ENCODE measurements at regions not wholly inside any gene's neighbourhood (a gene's known extent, or its start where the extent isn't known, plus 50 kb on each side); places are given as distances from the start of the nearest gene placed in this dataset.

DNA sequence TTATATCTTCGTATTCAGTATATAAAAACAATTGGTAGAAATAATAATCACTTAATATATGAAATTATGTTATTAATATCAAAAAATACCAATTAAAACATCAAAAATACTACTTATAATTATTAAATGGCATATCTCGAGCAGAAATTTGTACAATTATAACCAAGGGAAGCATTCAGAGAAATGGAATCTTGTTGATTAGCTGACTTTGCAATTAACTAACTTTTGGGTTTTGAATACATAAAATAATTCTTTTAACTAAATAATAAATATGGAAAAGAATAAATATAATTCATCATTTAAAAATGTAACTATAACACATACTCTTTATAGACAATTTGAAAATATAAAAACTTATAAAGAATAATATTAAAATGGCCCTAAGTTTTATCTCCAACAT, 160.2 kb upstream of the LRRN1 start:
- Mint-ChIP-seq H3K36me3 (ENCODE audit: low read depth) (no peaks in the 10 kb centered on the region), H3K9me3 (ENCODE audit: low read depth) (no peaks in the 10 kb centered on the region), H3K27me3 (no peaks in the 10 kb centered on the region), H3K4me3 (no peak overlapping the region), H3K4me1 (no peaks in the 10 kb centered on the region), H3K27ac (no peak overlapping the region)
- CTCF ChIA-PET: no interaction called here
- ATAC-seq (no peak), DNase-seq (no peak)
- intact Hi-C loops (cut with DNase I, micrococcal nuclease): no loop called here
- POLR2A ChIA-PET: no interaction called here

DNA sequence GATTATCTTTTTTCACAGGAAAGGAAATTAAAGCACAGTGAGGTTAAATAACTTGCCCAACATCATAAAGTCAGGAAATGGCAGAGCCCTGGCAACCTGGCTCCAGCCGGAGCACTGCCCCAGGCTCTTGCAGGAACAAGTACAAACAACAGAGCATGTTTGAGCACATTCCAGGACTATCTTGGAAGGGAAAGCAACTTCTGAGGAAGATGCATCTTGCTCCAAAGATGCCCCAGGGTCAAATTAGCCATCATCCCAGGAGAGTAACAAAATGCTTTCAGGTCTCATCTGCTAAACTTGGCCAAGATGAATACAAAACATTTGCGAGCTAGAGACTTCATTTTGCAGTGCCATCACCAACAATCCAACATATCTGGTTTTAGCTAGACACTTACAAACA, 162.4 kb upstream of the LRRN1 start:
- ChIA-PET POLR2A (no interaction called here), CTCF (no interaction called here)
- H3K9me3 Mint-ChIP-seq (ENCODE audit: low read depth): no peaks in the 10 kb centered on the region
- no peak overlapping the region for H3K4me3 Mint-ChIP-seq
- H3K27ac Mint-ChIP-seq: no peak overlapping the region
- DNase-seq (no peak), ATAC-seq (no peak)
- intact Hi-C loops (cut with DNase I, micrococcal nuclease): no loop called here
- no peaks in the 10 kb centered on the region for H3K4me1 Mint-ChIP-seq
- H3K36me3 Mint-ChIP-seq (ENCODE audit: low read depth): no peaks in the 10 kb centered on the region
- H3K27me3 Mint-ChIP-seq: no peaks in the 10 kb centered on the region

DNA sequence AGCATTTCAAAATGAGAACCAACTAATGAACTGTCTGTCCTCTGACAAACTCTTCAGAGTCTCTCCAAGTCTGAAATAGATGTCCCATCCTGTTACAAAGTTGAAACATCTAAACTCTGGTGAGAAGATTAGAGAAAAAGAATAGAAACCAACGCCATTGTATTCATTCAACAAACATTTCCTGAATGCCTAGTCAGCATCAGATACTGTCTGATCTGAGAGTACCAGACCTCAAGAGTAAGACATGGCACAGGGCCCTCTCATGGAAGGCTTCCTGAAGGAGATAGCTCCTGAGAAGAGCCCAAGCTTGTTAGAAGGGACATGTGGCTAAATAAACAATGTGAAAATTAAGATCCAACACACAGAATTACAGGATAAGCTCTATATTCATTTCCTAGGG, 164.1 kb upstream of the LRRN1 start:
- Mint-ChIP-seq H3K9me3 (ENCODE audit: low read depth) (no peaks in the 10 kb centered on the region), H3K36me3 (ENCODE audit: low read depth) (no peaks in the 10 kb centered on the region), H3K27me3 (no peaks in the 10 kb centered on the region), H3K4me3 (no peak overlapping the region), H3K4me1 (no peaks in the 10 kb centered on the region), H3K27ac (no peak overlapping the region)
- CTCF ChIA-PET: no interaction called here
- POLR2A ChIA-PET: no interaction called here
- DNase-seq (no peak), ATAC-seq (no peak)
- intact Hi-C loops (cut with DNase I, micrococcal nuclease): no loop called here

DNA sequence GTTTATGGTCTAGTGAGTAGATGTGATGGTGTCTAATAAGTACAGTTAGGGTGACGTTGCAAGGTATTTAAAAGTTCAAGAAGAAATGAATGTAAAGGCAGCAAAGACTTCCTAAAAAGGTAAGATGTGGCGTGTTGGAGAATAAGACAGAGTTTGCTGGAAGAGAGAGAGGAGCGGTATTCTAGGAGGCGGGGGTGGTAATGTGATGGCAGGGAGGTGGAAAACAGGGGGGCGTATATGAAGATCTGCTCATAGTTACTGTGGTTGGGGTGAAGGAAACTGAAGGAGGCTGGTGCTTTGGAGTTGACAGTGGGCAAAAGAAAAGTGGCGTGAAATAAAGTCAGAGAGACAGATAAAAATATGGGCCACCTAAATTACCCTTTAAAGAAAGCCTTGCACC, 164.9 kb upstream of the LRRN1 start:
- Mint-ChIP-seq H3K9me3 (ENCODE audit: low read depth) (no peaks in the 10 kb centered on the region), H3K4me1 (no peaks in the 10 kb centered on the region), H3K27ac (no peak overlapping the region), H3K36me3 (ENCODE audit: low read depth) (no peaks in the 10 kb centered on the region), H3K4me3 (no peak overlapping the region), H3K27me3 (no peaks in the 10 kb centered on the region)
- CTCF ChIA-PET: no interaction called here
- ATAC-seq: no peak
- POLR2A ChIA-PET: no interaction called here
- intact Hi-C loops (cut with DNase I, micrococcal nuclease): no loop called here
- DNase-seq: no peak

DNA sequence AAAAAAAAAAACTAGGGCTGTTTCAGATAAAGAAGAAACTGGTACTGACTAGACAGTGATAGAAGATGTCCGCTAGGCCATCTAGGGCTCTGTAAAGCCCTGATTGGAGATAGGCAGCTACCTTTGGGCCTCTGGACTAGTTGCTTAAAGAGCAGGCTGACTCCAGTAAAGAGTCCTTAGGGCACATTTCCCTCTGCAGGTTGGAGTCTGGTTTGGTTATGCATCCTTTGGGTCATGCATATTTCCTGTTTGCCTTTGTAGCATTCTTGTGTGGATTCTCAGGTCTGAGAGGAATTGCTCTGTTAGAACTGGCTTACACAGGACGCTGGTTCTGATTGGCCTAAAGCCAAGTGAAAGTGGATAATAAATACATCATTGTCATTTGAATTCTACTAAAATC, 165.5 kb upstream of the LRRN1 start:
- Mint-ChIP-seq H3K4me1 (no peaks in the 10 kb centered on the region), H3K36me3 (ENCODE audit: low read depth) (no peaks in the 10 kb centered on the region), H3K9me3 (ENCODE audit: low read depth) (no peaks in the 10 kb centered on the region), H3K27me3 (no peaks in the 10 kb centered on the region), H3K4me3 (no peak overlapping the region), H3K27ac (no peak overlapping the region)
- ChIA-PET POLR2A (no interaction called here), CTCF (no interaction called here)
- no peak for ATAC-seq
- DNase-seq: no peak
- intact Hi-C loops (cut with DNase I, micrococcal nuclease): no loop called here

DNA sequence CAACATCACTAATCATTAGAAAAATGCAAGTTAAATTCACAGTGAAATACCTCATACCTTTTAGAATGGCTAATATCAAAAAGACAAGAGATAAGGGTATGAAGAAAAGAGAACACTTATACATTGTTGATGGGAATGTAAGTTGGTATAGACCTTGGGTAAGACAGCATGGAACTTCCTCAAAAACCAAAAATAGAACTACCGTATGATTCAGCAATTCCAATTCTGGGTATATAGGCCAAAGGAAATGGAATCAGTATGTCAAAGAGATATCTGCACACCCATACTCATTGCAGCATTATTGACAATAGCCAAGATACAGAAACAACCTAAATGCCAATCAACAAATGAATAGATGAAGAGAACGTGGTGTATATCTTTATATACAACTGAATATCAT, 166.8 kb upstream of the LRRN1 start:
- ATAC-seq (no peak), DNase-seq (no peak)
- ChIA-PET POLR2A (no interaction called here), CTCF (interaction anchor here (1.4 kb wide), 1 partner anchor 10 kb away, joined by 3 read pairs; no protein-coding TSS in a partner anchor)
- H3K36me3 Mint-ChIP-seq (ENCODE audit: low read depth): no peaks in the 10 kb centered on the region
- H3K4me3 Mint-ChIP-seq: no peak overlapping the region
- no peak overlapping the region for H3K27ac Mint-ChIP-seq
- H3K27me3 Mint-ChIP-seq: no peaks in the 10 kb centered on the region
- H3K4me1 Mint-ChIP-seq: no peaks in the 10 kb centered on the region
- intact Hi-C loops (cut with DNase I, micrococcal nuclease): no loop called here
- no peaks in the 10 kb centered on the region for H3K9me3 Mint-ChIP-seq (ENCODE audit: low read depth)

DNA sequence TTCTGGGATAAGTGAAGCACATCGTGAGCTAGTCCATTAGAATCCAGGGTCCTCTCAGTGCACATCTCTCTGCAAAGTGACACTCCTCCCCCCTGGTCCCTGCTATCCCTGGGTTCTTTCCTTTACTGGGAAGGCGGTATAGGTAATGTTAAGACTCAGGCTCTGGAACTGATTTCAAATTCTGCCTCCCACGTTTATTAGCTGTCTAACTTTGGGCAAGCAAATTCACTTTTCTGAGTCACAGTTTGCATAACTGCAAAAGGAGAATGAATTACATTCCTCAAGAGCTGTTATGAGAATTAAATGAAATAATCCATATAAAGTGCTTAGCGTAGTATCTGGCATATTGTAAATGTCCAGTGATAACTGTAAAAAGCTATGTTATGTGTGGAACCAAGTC, 168.1 kb upstream of the LRRN1 start:
- no peak overlapping the region for H3K4me3 Mint-ChIP-seq
- no peaks in the 10 kb centered on the region for H3K4me1 Mint-ChIP-seq
- ChIA-PET POLR2A (interaction anchor here (0.6 kb wide), 1 partner anchor 1000 kb away, joined by 3 read pairs; no protein-coding TSS in a partner anchor), CTCF (interaction anchor here (1.4 kb wide), 1 partner anchor 11 kb away, joined by 3 read pairs; no protein-coding TSS in a partner anchor)
- H3K36me3 Mint-ChIP-seq (ENCODE audit: low read depth): no peaks in the 10 kb centered on the region
- no peak for DNase-seq
- H3K9me3 Mint-ChIP-seq (ENCODE audit: low read depth): no peaks in the 10 kb centered on the region
- no peak overlapping the region for H3K27ac Mint-ChIP-seq
- intact Hi-C loops (cut with DNase I, micrococcal nuclease): no loop called here
- no peak for ATAC-seq
- H3K27me3 Mint-ChIP-seq: no peaks in the 10 kb centered on the region

DNA sequence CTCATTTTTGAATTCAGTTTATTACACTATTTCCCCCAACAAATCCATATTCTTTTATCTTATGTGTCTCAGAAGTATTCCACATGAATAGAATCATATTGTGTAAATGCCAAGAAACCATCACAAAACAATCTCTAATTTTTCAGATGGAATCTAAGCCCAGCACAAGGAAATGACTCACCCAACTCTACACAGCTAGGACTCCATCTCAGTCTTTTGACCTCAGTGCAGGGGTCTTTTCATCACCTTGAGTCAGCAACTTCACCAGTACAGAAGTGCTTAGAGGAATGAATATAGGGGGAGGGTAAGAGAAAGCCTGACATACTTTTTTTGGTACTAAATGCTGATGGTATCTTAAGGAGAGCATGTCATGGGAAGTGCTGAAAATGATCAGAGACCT, 169.3 kb upstream of the LRRN1 start:
- Mint-ChIP-seq H3K36me3 (ENCODE audit: low read depth) (no peaks in the 10 kb centered on the region), H3K4me1 (no peaks in the 10 kb centered on the region), H3K27me3 (no peaks in the 10 kb centered on the region), H3K4me3 (no peak overlapping the region), H3K9me3 (ENCODE audit: low read depth) (no peaks in the 10 kb centered on the region), H3K27ac (no peak overlapping the region)
- CTCF ChIA-PET: no interaction called here
- intact Hi-C loops (cut with DNase I, micrococcal nuclease): no loop called here
- POLR2A ChIA-PET: no interaction called here
- ATAC-seq (no peak), DNase-seq (no peak)

DNA sequence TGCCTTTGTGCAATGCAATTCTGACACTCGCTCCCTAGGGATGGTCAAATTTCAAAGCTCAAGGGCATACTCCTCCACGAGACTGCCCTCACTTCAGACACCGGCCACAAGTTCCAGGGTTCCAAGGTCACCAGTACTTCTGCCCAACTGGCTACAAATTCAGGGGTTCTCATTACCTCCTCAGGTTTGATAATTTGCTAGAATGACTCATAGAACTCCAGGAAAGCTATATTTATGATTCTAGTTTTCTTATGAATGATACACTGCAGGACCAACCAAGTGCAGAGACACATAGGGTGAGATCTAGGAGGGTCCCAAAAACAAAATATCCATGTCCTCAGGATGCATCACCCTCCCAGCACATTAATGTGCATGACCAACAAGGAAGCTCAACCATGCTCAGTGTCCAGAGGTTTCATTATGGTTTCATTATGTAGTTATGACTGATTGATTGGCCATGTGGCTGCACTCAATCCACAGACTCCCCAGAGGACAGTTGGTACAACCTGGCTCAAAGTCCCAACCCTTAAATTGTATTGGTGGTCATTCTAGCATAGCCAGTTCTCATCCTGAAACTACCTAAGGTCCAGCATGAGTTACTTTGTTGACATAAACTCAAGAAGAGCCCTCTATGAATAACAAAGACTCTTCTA, 170.4 kb upstream of the LRRN1 start:
- no peak for DNase-seq
- POLR2A ChIA-PET: no interaction called here
- H3K4me1 Mint-ChIP-seq: no peaks in the 10 kb centered on the region
- ATAC-seq: no peak
- intact Hi-C loops (cut with DNase I, micrococcal nuclease): no loop called here
- H3K36me3 Mint-ChIP-seq (ENCODE audit: low read depth): no peaks in the 10 kb centered on the region
- CTCF ChIA-PET: no interaction called here
- no peaks in the 10 kb centered on the region for H3K9me3 Mint-ChIP-seq (ENCODE audit: low read depth)
- H3K27ac Mint-ChIP-seq: no peak overlapping the region
- H3K4me3 Mint-ChIP-seq: no peak overlapping the region
- no peaks in the 10 kb centered on the region for H3K27me3 Mint-ChIP-seq

DNA sequence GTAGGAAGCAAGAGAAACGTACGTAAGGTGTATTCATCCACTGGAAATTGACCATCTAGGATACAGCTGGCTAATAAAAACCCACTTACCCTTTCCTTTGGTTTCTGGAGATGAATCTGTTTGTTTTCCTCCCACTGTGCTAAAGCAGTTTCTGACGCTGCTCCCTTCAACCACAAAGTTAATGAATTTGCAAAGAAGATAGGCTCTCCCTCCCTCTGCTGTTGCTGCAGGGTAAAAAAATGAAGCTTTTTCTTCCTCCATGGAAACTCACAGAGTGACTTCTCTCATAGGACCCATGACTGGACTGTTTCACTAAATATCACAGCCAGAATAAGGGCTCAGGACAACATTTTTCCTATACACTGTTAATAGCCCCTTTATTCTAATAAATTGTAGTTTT, 172.1 kb upstream of the LRRN1 start:
- H3K27ac Mint-ChIP-seq: no peak overlapping the region
- POLR2A ChIA-PET: interaction anchor here (0.6 kb wide), 1 partner anchor 55 kb away, joined by 4 read pairs; no protein-coding TSS in a partner anchor
- no peaks in the 10 kb centered on the region for H3K4me1 Mint-ChIP-seq

DNA sequence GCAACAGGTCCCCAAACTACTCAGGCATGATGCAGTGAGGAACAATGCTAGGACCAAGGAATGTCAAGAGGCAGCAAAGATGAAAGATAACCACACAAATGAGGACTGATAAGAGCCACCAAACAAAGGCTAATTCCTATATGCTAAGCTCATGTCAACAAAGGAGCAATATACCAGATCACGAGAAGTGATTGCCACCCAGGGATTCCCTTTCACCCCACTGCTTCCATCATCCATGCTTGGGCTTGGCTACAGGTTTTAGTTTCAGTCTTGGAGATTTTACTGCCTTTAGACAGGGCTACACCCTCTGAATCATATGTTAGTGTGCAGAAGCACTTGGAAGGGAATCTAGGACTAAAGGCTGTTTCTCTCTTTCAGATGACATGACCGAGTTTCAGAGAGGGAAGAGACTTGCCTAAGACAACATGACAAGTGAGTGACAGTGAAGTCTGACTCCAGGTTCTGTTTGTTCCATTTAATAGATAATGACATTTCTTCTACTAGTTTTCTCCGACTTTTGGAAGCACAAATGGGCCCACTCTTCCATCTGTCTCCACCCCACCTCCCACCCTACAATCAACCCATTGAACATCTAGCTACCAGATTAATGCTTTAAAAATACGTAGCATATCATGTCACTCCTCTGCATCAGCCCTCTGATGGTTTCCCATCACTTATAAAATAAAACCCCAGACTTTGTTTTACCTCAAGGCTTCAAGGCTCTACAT, 173.5 kb upstream of the LRRN1 start:
- no peaks in the 10 kb centered on the region for H3K27me3 Mint-ChIP-seq
- H3K27ac Mint-ChIP-seq: no peak overlapping the region
- ATAC-seq (no peak), DNase-seq (no peak)
- H3K4me1 Mint-ChIP-seq: no peaks in the 10 kb centered on the region
- no peaks in the 10 kb centered on the region for H3K36me3 Mint-ChIP-seq (ENCODE audit: low read depth)
- CTCF ChIA-PET: no interaction called here
- intact Hi-C loops (cut with DNase I, micrococcal nuclease): no loop called here
- H3K4me3 Mint-ChIP-seq: no peak overlapping the region
- POLR2A ChIA-PET: no interaction called here
- no peaks in the 10 kb centered on the region for H3K9me3 Mint-ChIP-seq (ENCODE audit: low read depth)

More for the DNA sequence above, 172.1 kb upstream of the LRRN1 start:
- Mint-ChIP-seq H3K36me3 (ENCODE audit: low read depth) (no peaks in the 10 kb centered on the region), H3K27me3 (no peaks in the 10 kb centered on the region), H3K9me3 (ENCODE audit: low read depth) (no peaks in the 10 kb centered on the region), H3K4me3 (no peak overlapping the region)
- no peak for ATAC-seq
- no peak for DNase-seq
- intact Hi-C loops (cut with DNase I, micrococcal nuclease): no loop called here
- CTCF ChIA-PET: interaction anchor here (0.6 kb wide), 1 partner anchor 13 kb away, joined by 3 read pairs; no protein-coding TSS in a partner anchor

DNA sequence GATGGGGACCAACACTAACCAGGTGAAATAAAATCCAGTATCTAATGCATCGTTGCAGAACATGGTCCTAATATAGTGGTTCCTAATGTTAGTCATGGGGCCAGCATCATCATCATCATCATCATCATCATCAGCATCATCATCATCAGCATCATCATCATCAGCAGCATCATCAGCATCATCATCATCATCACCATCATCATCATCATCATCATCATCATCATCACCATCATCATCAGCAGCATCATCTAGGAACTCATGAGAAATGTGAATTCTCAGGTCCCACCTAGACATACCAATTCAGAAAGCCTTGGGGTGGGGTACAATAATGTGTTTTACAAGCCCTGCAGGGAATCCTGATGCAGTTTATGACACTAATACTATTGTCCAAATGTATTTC, 179.4 kb upstream of the LRRN1 start:
- H3K36me3 Mint-ChIP-seq (ENCODE audit: low read depth): no peaks in the 10 kb centered on the region
- no peak for ATAC-seq
- no peaks in the 10 kb centered on the region for H3K9me3 Mint-ChIP-seq (ENCODE audit: low read depth)
- intact Hi-C loops (cut with DNase I, micrococcal nuclease): no loop called here
- DNase-seq: no peak
- H3K4me3 Mint-ChIP-seq: no peak overlapping the region
- H3K27me3 Mint-ChIP-seq: peaks cover 2% of the 10 kb centered on the region
- CTCF ChIA-PET: no interaction called here
- no peaks in the 10 kb centered on the region for H3K4me1 Mint-ChIP-seq
- POLR2A ChIA-PET: no interaction called here
- H3K27ac Mint-ChIP-seq: no peak overlapping the region
